Glutamatergic neuron (in vitro differentiated cells): ENCODE measurements at regions not wholly inside any gene's neighbourhood (a gene's known extent, or its start where the extent isn't known, plus 50 kb on each side); places are given as distances from the start of the nearest gene placed in this dataset.

ENCODE experiments used
- DNase-seq: peaks from one replicate; pipeline ENCODE4 v3.0.0; 2022
- H3K27ac Mint-ChIP-seq: one replicate; pipeline ENCODE4 v1.8.0; 2020; ENCODE audit warnings: mild to moderate bottlenecking, mixed read lengths, inconsistent platforms; ENCODE audit not compliant: unreplicated experiment
- H3K27me3 Mint-ChIP-seq: one replicate; pipeline ENCODE4 v1.8.0; 2020; ENCODE audit warnings: mild to moderate bottlenecking, moderate library complexity, mixed read lengths, inconsistent platforms; ENCODE audit not compliant: unreplicated experiment
- H3K36me3 Mint-ChIP-seq: one replicate; pipeline ENCODE4 v1.8.0; 2020; ENCODE audit warnings: mild to moderate bottlenecking, mixed read lengths, inconsistent platforms; ENCODE audit not compliant: unreplicated experiment
- H3K4me1 Mint-ChIP-seq: one replicate; pipeline ENCODE4 v1.8.0; 2020; ENCODE audit warnings: mild to moderate bottlenecking, low read depth, mixed read lengths, inconsistent platforms; ENCODE audit not compliant: unreplicated experiment
- H3K4me3 Mint-ChIP-seq: one replicate; pipeline ENCODE4 v1.8.0; 2020; ENCODE audit warnings: mild to moderate bottlenecking, mixed read lengths, inconsistent platforms; ENCODE audit not compliant: unreplicated experiment
- H3K9me3 Mint-ChIP-seq: one replicate; pipeline ENCODE4 v1.8.0; 2020; ENCODE audit warnings: mild to moderate bottlenecking, moderate library complexity, mixed read lengths, inconsistent platforms; ENCODE audit not compliant: unreplicated experiment
- CTCF ChIP-seq: fragments of 200-600 bp; sonication (generic); IDR thresholded peaks from one replicate; pipeline ENCODE4 v1.5.0; 2021; ENCODE audit not compliant: partially characterized antibody, unreplicated experiment

GRCh38 chr3:170643831-170644230 is 58.0 kb upstream of the SLC7A14 start:
- Mint-ChIP-seq H3K4me3 (no peak overlapping the region), H3K27me3 (peaks cover 3% of the 10 kb centered on the region), H3K36me3 (no peaks in the 10 kb centered on the region), H3K4me1 (no peaks in the 10 kb centered on the region), H3K9me3 (peaks cover 1% of the 10 kb centered on the region), H3K27ac (no peak overlapping the region)
- DNase-seq: no peak
- TF ChIP-seq CTCF: no peak

DNA sequence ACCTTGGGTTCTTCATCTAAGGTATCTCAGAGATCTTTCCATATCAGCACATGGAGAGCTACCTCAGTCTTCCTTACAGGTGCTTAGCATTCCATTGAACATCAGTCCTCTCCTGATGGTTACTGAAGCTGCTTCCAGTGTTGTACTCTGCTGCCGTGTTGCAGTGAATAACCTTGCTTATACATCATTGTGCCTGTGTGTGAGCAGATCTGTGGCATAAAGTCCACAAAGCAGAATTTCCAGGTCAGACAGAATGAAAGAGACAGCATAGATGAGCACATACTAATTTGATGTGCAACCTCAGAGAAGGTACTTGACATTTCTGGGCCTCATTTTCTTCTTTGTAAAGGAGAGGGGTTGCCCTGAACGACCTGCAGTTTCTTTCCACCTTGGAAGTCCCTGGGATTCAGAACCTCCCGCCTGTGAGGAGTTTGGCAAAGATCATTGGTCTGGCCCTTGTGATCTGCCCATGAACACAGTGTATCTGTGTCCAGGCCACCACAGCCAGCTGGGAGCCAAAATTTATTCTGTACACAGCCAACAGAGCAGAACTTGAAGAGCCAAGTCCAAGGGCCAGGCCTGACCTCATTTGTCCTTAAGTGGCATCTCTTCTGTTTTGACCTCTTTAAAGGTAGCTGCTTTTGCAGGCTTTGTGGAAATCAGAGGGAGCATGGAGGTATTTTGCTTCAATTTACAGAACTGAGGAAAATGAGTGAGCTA is 57.2 kb upstream of the SLC7A14 start:
- DNase-seq: no peak

DNA sequence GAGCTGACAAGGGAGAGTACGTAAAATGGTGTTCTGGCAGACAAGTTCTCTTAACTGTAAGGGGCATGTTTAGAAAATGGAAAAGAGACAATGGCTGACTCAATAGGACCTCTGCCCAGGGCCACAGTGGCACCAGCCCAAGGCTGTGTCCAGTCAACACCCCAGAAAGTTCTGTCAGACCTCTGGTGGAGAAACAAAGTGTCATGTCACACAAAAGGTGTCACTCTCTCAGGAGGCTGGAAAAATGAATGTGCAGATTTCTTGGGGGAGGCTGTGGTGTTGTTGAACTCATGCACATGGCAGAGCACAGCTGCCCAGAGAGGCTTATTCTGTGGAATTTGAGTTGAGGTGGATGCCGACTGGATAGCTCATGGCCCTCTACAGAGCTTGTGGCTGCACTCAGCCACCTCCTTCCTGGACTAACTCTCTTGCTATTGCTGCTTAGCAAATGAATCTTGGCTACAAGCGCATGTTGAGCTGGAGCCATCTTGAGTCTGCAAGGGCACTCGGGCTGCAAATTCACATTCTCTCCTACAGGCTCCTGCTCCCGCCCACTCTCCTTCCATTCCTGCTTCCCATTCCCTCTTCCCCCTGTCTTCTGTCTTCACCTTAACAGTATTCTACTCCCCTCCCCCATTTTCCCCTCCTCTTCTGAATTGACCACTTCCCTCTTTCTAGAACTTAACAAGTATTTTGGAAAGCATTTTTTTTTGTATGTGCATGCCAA is 55.8 kb upstream of the SLC7A14 start:
- H3K4me1 Mint-ChIP-seq: peaks cover under 1% of the 10 kb centered on the region
- no peak overlapping the region for H3K27ac Mint-ChIP-seq
- no peak for TF ChIP-seq CTCF
- no peak overlapping the region for H3K4me3 Mint-ChIP-seq
- no peak for DNase-seq
- peaks cover 3% of the 10 kb centered on the region for H3K27me3 Mint-ChIP-seq
- peaks cover 1% of the 10 kb centered on the region for H3K9me3 Mint-ChIP-seq
- H3K36me3 Mint-ChIP-seq: no peaks in the 10 kb centered on the region

More for the DNA sequence above, 57.2 kb upstream of the SLC7A14 start:
- H3K4me1 Mint-ChIP-seq: no peaks in the 10 kb centered on the region
- no peak for TF ChIP-seq CTCF
- no peak overlapping the region for H3K27ac Mint-ChIP-seq
- H3K36me3 Mint-ChIP-seq: no peaks in the 10 kb centered on the region
- peaks cover 1% of the 10 kb centered on the region for H3K9me3 Mint-ChIP-seq
- H3K27me3 Mint-ChIP-seq: peaks cover 3% of the 10 kb centered on the region
- H3K4me3 Mint-ChIP-seq: no peak overlapping the region

- no peak for DNase-seq
- H3K4me3 Mint-ChIP-seq: no peak overlapping the region
- peaks cover 9% of the 10 kb centered on the region for H3K4me1 Mint-ChIP-seq
- no peak overlapping the region for H3K27ac Mint-ChIP-seq
- no peaks in the 10 kb centered on the region for H3K36me3 Mint-ChIP-seq
- peaks cover 3% of the 10 kb centered on the region for H3K27me3 Mint-ChIP-seq
- peaks cover 1% of the 10 kb centered on the region for H3K9me3 Mint-ChIP-seq
- TF ChIP-seq CTCF: no peak
Observed at GRCh38 chr3:170640737-170641171, 54.9 kb upstream of the SLC7A14 start.

GRCh38 chr3:170638988-170639387 is 53.1 kb upstream of the SLC7A14 start:
- Mint-ChIP-seq H3K36me3 (no peaks in the 10 kb centered on the region), H3K4me1 (peaks cover 21% of the 10 kb centered on the region), H3K9me3 (no peaks in the 10 kb centered on the region), H3K27me3 (peaks cover 3% of the 10 kb centered on the region), H3K4me3 (no peak overlapping the region), H3K27ac (no peak overlapping the region)
- DNase-seq: no peak
- TF ChIP-seq CTCF: no peak
